IMR-90 (cell line): ENCODE measurements at regions not wholly inside any gene's neighbourhood (a gene's known extent, or its start where the extent isn't known, plus 50 kb on each side); places are given as distances from the start of the nearest gene placed in this dataset.

ENCODE experiments used
- ATAC-seq: fragments of 200-7000 bp; cut with Tn5 transposase; 2 replicates; pipeline ENCODE4 v1.9.1; 2020; ENCODE audit warnings: low read depth, mild to moderate bottlenecking, moderate library complexity
- BruUV-seq: library from RNA; stranded (reverse); fragments of 400-500 nt; replicated peaks from 2 replicates; lab custom pipeline; 2021; lab: Mats Ljungman, UMichigan
- CTCF ChIA-PET: fragments of 300-600 bp; formaldehyde crosslinking; extraction: SDS; loops from one replicate; lab custom pipeline; 2021; ENCODE audit warnings: antibody characterized with exemption; lab: Yijun Ruan, JAX
- POLR2A ChIA-PET: fragments of 300-600 bp; sonication (Branson Sonifier 250); formaldehyde crosslinking; loops from one replicate; lab custom pipeline; 2022; ENCODE audit warnings: antibody characterized with exemption; ENCODE audit not compliant: unreplicated experiment; lab: Charles Lee
- DNase-seq: peaks from one replicate; pipeline ENCODE4 v3.0.0; 2013
- H2AFZ ChIP-seq: replicated peaks from 2 replicates; pipeline ENCODE3; 2013; ENCODE audit warnings: low read length, mild to moderate bottlenecking; ENCODE audit not compliant: poor library complexity
- H2AK5ac ChIP-seq: 2 replicates; pipeline ENCODE4 v1.6.1; 2013; ENCODE audit warnings: low read depth, low read length, inconsistent platforms
- H2AK9ac ChIP-seq: replicated peaks from 2 replicates; pipeline ENCODE3; 2013; ENCODE audit warnings: mild to moderate bottlenecking, low read depth, low read length, moderate library complexity; ENCODE audit not compliant: poor library complexity
- H2BK120ac ChIP-seq: 2 replicates; pipeline ENCODE4 v1.6.1; 2013; ENCODE audit warnings: low read depth, low read length, inconsistent platforms
- H2BK15ac ChIP-seq: 3 replicates; pipeline ENCODE4 v1.6.1; 2013; ENCODE audit warnings: low read depth, low read length, inconsistent platforms
- H2BK20ac ChIP-seq: 2 replicates; pipeline ENCODE4 v1.6.1; 2013; ENCODE audit warnings: low read depth, mild to moderate bottlenecking, inconsistent platforms, low read length, moderate library complexity
- H2BK5ac ChIP-seq: 2 replicates; pipeline ENCODE4 v1.6.1; 2013; ENCODE audit warnings: mild to moderate bottlenecking, low read depth, low read length, inconsistent platforms; ENCODE audit not compliant: poor library complexity, severe bottlenecking
- H3K14ac ChIP-seq: replicated peaks from 2 replicates; pipeline ENCODE4 v1.6.1; 2013; ENCODE audit warnings: low read depth, low read length, inconsistent platforms
- H3K18ac ChIP-seq: 2 replicates; pipeline ENCODE4 v1.6.1; 2013; ENCODE audit warnings: low read depth, low read length, control low read depth
- H3K23ac ChIP-seq: 2 replicates; pipeline ENCODE4 v1.6.1; 2013; ENCODE audit warnings: low read depth, low read length, inconsistent platforms
- H3K27ac ChIP-seq: 2 replicates; pipeline ENCODE4 v1.5.1; 2013; ENCODE audit warnings: mild to moderate bottlenecking, control low read depth, low read length; ENCODE audit not compliant: insufficient read depth
- H3K27me3 ChIP-seq: 2 replicates; pipeline ENCODE4 v1.6.1; 2013; ENCODE audit warnings: low read length; ENCODE audit not compliant: control insufficient read depth, insufficient read depth
- H3K36me3 ChIP-seq: 2 replicates; pipeline ENCODE4 v1.6.1; 2013; ENCODE audit warnings: low read length, mixed read lengths; ENCODE audit not compliant: control insufficient read depth, insufficient read depth
- H3K4ac ChIP-seq: 2 replicates; pipeline ENCODE4 v1.6.1; 2013; ENCODE audit warnings: low read depth, low read length, inconsistent platforms
- H3K4me1 ChIP-seq: 2 replicates; pipeline ENCODE4 v1.6.1; 2013; ENCODE audit warnings: low read length, mixed read lengths; ENCODE audit not compliant: control insufficient read depth, insufficient read depth
- H3K4me2 ChIP-seq: 2 replicates; pipeline ENCODE4 v1.6.1; 2013; ENCODE audit warnings: low read depth, mild to moderate bottlenecking, control low read depth, low read length, moderate library complexity
- H3K4me3 ChIP-seq: 2 replicates; pipeline ENCODE4 v1.5.1; 2013; ENCODE audit warnings: low read depth, mild to moderate bottlenecking, control low read depth, low read length, moderate library complexity; ENCODE audit not compliant: insufficient read depth
- H3K56ac ChIP-seq: 2 replicates; pipeline ENCODE4 v1.6.1; 2013; ENCODE audit warnings: low read length, inconsistent platforms; ENCODE audit not compliant: insufficient read depth; ENCODE audit errors: extremely low read depth
- H3K79me1 ChIP-seq, 2 experiments: 2 replicates each; pipeline ENCODE4 v1.6.1; 2013; ENCODE audit warnings: low read length in 2 of 2, inconsistent platforms in 1 of 2, low read depth in 1 of 2
- H3K9ac ChIP-seq: 2 replicates; pipeline ENCODE4 v1.6.1; 2013; ENCODE audit warnings: low read depth, low read length, control low read depth
- H3K9me1 ChIP-seq: 2 replicates; pipeline ENCODE4 v1.6.1; 2013; ENCODE audit warnings: low read length, inconsistent platforms; ENCODE audit not compliant: insufficient read depth
- H3K9me3 ChIP-seq: 2 replicates; pipeline ENCODE4 v1.6.1; 2013; ENCODE audit warnings: low read length; ENCODE audit not compliant: control insufficient read depth, insufficient read depth
- H4K20me1 ChIP-seq: 2 replicates; pipeline ENCODE4 v1.6.1; 2013; ENCODE audit warnings: low read length, inconsistent platforms; ENCODE audit not compliant: insufficient read depth
- H4K5ac ChIP-seq: 2 replicates; pipeline ENCODE4 v1.6.1; 2013; ENCODE audit warnings: mild to moderate bottlenecking, low read depth, low read length, control low read depth
- H4K8ac ChIP-seq, 2 experiments: 2 replicates each; pipeline ENCODE4 v1.6.1; 2013; ENCODE audit warnings: low read depth in 2 of 2, low read length in 2 of 2, control low read depth in 1 of 2, inconsistent platforms in 1 of 2
- H4K91ac ChIP-seq: 2 replicates; pipeline ENCODE4 v1.6.1; 2013; ENCODE audit warnings: low read depth, low read length, inconsistent platforms; ENCODE audit not compliant: insufficient read depth
- BHLHE40 ChIP-seq: fragments of 150-350 bp; IDR thresholded peaks from 2 replicates; pipeline ENCODE4 v1.6.1; 2016; ENCODE audit warnings: mild to moderate bottlenecking, low read depth, low read length
- CEBPB ChIP-seq: IDR thresholded peaks from 2 replicates; pipeline ENCODE4 v1.6.1; 2012; ENCODE audit warnings: low read depth, low read length, improper control_type of control experiment
- CHD1 ChIP-seq: IDR thresholded peaks from 2 replicates; pipeline ENCODE4 v1.6.1; 2012; ENCODE audit warnings: low read depth, low read length, improper control_type of control experiment
- CTCF ChIP-seq: conservative IDR thresholded peaks from 2 replicates; pipeline ENCODE4 v1.5.1; 2012; ENCODE audit warnings: mild to moderate bottlenecking, low read depth, low read length, improper control_type of control experiment
- ELK1 ChIP-seq: fragments of 150-350 bp; IDR thresholded peaks from 2 replicates; pipeline ENCODE4 v1.6.1; 2016; ENCODE audit warnings: low read depth, mild to moderate bottlenecking, low read length, moderate library complexity, borderline replicate concordance
- FOS ChIP-seq: fragments of 150-350 bp; IDR thresholded peaks from 2 replicates; pipeline ENCODE4 v1.6.1; 2016; ENCODE audit warnings: low read depth, low read length
- MAFK ChIP-seq: IDR thresholded peaks from 2 replicates; pipeline ENCODE4 v1.6.1; 2012; ENCODE audit warnings: low read depth, low read length, improper control_type of control experiment
- MAZ ChIP-seq: IDR thresholded peaks from 2 replicates; pipeline ENCODE4 v1.6.1; 2012; ENCODE audit warnings: low read depth, mild to moderate bottlenecking, low read length, improper control_type of control experiment, moderate library complexity, borderline replicate concordance
- MXI1 ChIP-seq: IDR thresholded peaks from 2 replicates; pipeline ENCODE4 v1.6.1; 2012; ENCODE audit warnings: low read depth, mild to moderate bottlenecking, low read length, moderate library complexity, borderline replicate concordance
- NFE2L2 ChIP-seq: fragments of 150-350 bp; IDR thresholded peaks from 2 replicates; pipeline ENCODE4 v1.6.1; 2016; ENCODE audit warnings: low read depth, mild to moderate bottlenecking, low read length
- POLR2A ChIP-seq: IDR thresholded peaks from 2 replicates; pipeline ENCODE4 v1.6.1; 2012; ENCODE audit warnings: mild to moderate bottlenecking, low read depth, low read length
- RAD21 ChIP-seq: IDR thresholded peaks from 2 replicates; pipeline ENCODE4 v1.6.1; 2012; ENCODE audit warnings: low read length, improper control_type of control experiment
- RCOR1 ChIP-seq: IDR thresholded peaks from 2 replicates; pipeline ENCODE4 v1.6.1; 2012; ENCODE audit warnings: mild to moderate bottlenecking, low read length, improper control_type of control experiment; ENCODE audit not compliant: insufficient replicate concordance
- RFX5 ChIP-seq: IDR thresholded peaks from 2 replicates; pipeline ENCODE4 v1.8.0; 2012; ENCODE audit warnings: low read depth, mild to moderate bottlenecking, low read length, moderate library complexity
- SMC3 ChIP-seq: fragments of 150-350 bp; IDR thresholded peaks from 2 replicates; pipeline ENCODE4 v1.6.1; 2016; ENCODE audit warnings: low read depth, mild to moderate bottlenecking, antibody characterized with exemption, low read length, moderate library complexity
- USF2 ChIP-seq: fragments of 150-350 bp; IDR thresholded peaks from 2 replicates; pipeline ENCODE4 v1.6.1; 2017; ENCODE audit warnings: mild to moderate bottlenecking, antibody characterized with exemption, low read length, low read depth
- WGBS, 2 experiments: methylation state at CpG; one replicate each; pipeline versions ENCODE4 v1.1.5 to v1.1.7; 2013; ENCODE audit warnings: missing lambda C conversion rate in 2 of 2; ENCODE audit not compliant: insufficient read length in 1 of 2; ENCODE audit errors: extremely low coverage in 2 of 2; 5-methylcytosine and 5-hydroxymethylcytosine counted together
- dilution Hi-C: fragments of 300-500 bp; cut with HindIII; formaldehyde crosslinking; loops from one replicate; pipeline ENCODE4 v1.14.3; 2018; ENCODE audit warnings: low sequenced_read_pairs; ENCODE audit not compliant: unreplicated experiment
- in situ Hi-C: fragments of 300-500 bp; cut with MboI; formaldehyde crosslinking; loops from 3 replicates; pipeline ENCODE4 v1.14.3; 2019; ENCODE audit warnings: low sequenced_read_pairs, inconsistent platforms, mixed read lengths
- intact Hi-C: fragments of 100-400 bp; cut with micrococcal nuclease; formaldehyde crosslinking; loops from 2 replicates; pipeline ENCODE4 v1.10.0; 2022

GRCh38 chr5:96013254-96013653 is 51.6 kb upstream of the ELL2 start:
- CTCF ChIA-PET, result no interaction called here
- Histone ChIP-seq H2BK15ac (no peak overlapping the region), H3K4me3 (no peak overlapping the region), H2BK120ac (no peak overlapping the region), H3K27me3 (no peaks in the 10 kb centered on the region), H3K9ac (no peak overlapping the region), H2AK9ac (no peak overlapping the region), H3K23ac (no peak overlapping the region), H2BK5ac (no peak overlapping the region), H2AFZ (no peak overlapping the region), H4K5ac (no peak overlapping the region), H3K4me2 (no peak overlapping the region), H3K56ac (no peak overlapping the region), H3K18ac (no peak overlapping the region), H4K8ac (no peak overlapping the region), H3K36me3 (no peaks in the 10 kb centered on the region), H3K14ac (no peak overlapping the region), H3K9me3 (no peaks in the 10 kb centered on the region), H3K9me1 (no peaks in the 10 kb centered on the region), H3K4ac (no peak overlapping the region), H3K79me1 (no peaks in the 10 kb centered on the region), H4K91ac (no peak overlapping the region), H4K20me1 (no peaks in the 10 kb centered on the region), H2BK20ac (no peak overlapping the region), H2AK5ac (no peak overlapping the region), H3K27ac (no peak overlapping the region), H3K4me1 (peaks cover 6% of the 10 kb centered on the region; the same call in 1 of the 2 replicates)
- in situ Hi-C loops (no loop called here), dilution Hi-C loops (no loop called here), intact Hi-C loops (no loop called here)
- POLR2A ChIA-PET, result no interaction called here
- DNase-seq (no peak), ATAC-seq (no peak)
- no CpG with 5 or more reads among the region's 1 CpG for WGBS, 2 experiments
- no TSS peak for BruUV-seq
- TF ChIP-seq NFE2L2 (no peak), CHD1 (no peak), RFX5 (no peak), ELK1 (no peak), POLR2A (no peak), SMC3 (no peak), MAZ (no peak), RAD21 (no peak), CTCF (no peak), USF2 (no peak), CEBPB (no peak), BHLHE40 (no peak), RCOR1 (no peak), FOS (no peak), MAFK (no peak), MXI1 (no peak)
